ENCODE measurements at regions not wholly inside any gene's neighbourhood (a gene's known extent, or its start where the extent isn't known, plus 50 kb on each side); places are given as distances from the start of the nearest gene placed in this dataset.

DNA sequence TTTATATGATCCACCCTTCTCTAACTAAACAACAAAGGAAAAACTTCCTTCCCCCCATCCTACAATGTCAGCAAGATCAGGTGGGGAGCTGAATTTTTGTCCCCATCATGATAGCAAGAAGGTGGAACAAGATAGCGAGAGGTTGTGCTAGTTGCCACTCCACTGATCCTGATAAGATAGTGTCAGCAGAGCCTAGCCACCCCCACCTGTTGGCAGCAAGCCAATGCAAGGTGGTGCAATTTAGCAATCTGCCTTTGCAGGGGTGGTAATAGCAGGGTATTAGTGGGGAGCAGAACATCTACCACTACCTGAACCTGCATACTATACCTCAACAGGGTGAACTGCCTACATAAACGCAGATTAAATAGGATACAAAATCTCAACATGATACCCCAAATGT, 80.2 kb upstream of the MAMLD1 start:
- Histone ChIP-seq H3K27ac (no peak overlapping the region), H3K36me3 (no peaks in the 10 kb centered on the region), H3K9me3 (no peaks in the 10 kb centered on the region), H3K27me3 (replicated peaks in 1 of 7) (peaks cover 0 to 15% (median 0%) of the 10 kb centered on the region in 7 donors), H3K4me3 (no peak overlapping the region), H3K4me1 (no peaks in the 10 kb centered on the region)
- no peak for DNase-seq
- 70 to 97% (median 91%) methylated on average over 2 of the region's 2 CpGs for WGBS, 5 donors
- intact Hi-C loops (cut with DNase I; ENCODE audit: low total_unique reads), result no loop called here
- TF ChIP-seq POLR2AphosphoS5 (IDR thresholded peaks at IDR 0.05) (no peak), POLR2A (IDR thresholded peaks at IDR 0.05) (no peak)
- TF ChIP-seq, protein P1, sequence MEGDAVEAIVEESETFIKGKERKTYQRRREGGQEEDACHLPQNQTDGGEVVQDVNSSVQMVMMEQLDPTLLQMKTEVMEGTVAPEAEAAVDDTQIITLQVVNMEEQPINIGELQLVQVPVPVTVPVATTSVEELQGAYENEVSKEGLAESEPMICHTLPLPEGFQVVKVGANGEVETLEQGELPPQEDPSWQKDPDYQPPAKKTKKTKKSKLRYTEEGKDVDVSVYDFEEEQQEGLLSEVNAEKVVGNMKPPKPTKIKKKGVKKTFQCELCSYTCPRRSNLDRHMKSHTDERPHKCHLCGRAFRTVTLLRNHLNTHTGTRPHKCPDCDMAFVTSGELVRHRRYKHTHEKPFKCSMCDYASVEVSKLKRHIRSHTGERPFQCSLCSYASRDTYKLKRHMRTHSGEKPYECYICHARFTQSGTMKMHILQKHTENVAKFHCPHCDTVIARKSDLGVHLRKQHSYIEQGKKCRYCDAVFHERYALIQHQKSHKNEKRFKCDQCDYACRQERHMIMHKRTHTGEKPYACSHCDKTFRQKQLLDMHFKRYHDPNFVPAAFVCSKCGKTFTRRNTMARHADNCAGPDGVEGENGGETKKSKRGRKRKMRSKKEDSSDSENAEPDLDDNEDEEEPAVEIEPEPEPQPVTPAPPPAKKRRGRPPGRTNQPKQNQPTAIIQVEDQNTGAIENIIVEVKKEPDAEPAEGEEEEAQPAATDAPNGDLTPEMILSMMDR (IDR thresholded peaks at IDR 0.05 in 8 of 11, conservative IDR thresholded peaks at IDR 0.05 in 3 of 11), result no peak

DNA sequence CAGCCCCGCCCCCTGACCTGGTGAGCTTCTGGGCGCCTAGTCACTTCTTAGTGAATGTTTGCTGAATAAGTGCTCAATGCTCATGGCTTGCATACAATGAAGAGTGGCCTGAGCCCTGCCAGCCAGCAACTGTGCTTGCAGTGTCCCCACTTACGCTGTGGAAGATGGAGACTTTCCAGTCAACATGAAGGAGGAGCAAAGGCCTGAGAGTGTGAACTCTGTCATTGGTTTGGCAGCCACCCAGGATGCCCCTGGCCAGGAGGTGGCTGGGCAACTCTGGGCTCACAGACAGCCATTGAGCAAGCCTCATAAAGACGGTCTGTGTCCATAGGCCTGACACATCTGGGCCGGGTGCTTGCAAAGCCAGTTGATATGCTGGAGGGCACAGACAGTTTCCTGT, 72.1 kb upstream of the MAMLD1 start:
- H3K36me3 ChIP-seq, result no peaks in the 10 kb centered on the region
- no peak overlapping the region for H3K4me3 ChIP-seq
- H3K4me1 ChIP-seq, result no peaks in the 10 kb centered on the region
- intact Hi-C loops (cut with DNase I; ENCODE audit: low total_unique reads), result no loop called here
- no peak for DNase-seq
- peaks cover 0 to 5% (median 0%) of the 10 kb centered on the region in 8 donors for H3K9me3 ChIP-seq
- H3K27ac ChIP-seq, result no peak overlapping the region
- TF ChIP-seq POLR2AphosphoS5 (IDR thresholded peaks at IDR 0.05) (no peak), POLR2A (IDR thresholded peaks at IDR 0.05) (no peak)
- TF ChIP-seq, protein P1 (IDR thresholded peaks at IDR 0.05 in 8 of 11, conservative IDR thresholded peaks at IDR 0.05 in 3 of 11), result no peak
- 73 to 94% (median 85%) methylated on average over 3 to 5 of the region's 5 CpGs for WGBS, 5 donors
- no peaks in the 10 kb centered on the region for H3K27me3 ChIP-seq (replicated peaks in 1 of 7)

DNA sequence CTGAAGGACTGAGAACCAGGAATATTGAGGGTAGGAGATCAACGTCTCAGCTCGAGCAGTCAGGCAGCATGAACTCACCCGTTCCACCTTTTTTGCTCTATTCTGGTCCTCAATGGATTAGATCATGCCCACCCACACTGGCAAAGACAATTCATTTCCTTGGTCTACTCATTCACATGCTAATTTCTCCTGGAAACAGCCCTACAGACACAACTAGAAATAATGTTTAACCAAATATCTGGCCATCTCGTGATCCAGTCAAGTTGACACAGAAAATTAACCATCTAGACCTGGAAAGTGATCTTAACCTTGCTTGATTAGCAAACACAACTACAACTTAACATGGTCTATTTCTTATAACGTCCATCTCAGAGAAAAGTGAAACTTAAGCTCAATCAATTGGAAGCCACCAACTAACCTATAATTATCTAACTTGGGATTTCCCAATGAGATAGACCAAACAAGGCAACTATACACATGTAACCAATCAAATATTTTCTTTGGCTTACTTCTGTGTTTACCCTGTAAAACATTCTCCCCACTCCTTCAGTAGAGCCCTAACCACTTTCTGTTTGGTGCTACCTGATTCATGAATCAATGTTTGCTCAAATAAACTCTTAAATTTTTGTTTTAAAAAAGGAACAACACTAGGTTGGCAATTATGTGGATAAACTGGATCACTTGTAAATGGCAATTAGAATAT, 69.7 kb upstream of the MAMLD1 start:
- no peak overlapping the region for H3K27ac ChIP-seq
- DNase-seq, result no peak
- no peak for TF ChIP-seq POLR2A (IDR thresholded peaks at IDR 0.05)
- no peak for TF ChIP-seq POLR2AphosphoS5 (IDR thresholded peaks at IDR 0.05)
- H3K4me3 ChIP-seq, result no peak overlapping the region
- intact Hi-C loops (cut with DNase I; ENCODE audit: low total_unique reads), result no loop called here
- H3K36me3 ChIP-seq, result no peaks in the 10 kb centered on the region
- 61 to 88% (median 84%) methylated on average over 5 of the region's 5 CpGs for WGBS, 5 donors
- peaks cover 0 to 5% (median 0%) of the 10 kb centered on the region in 8 donors for H3K9me3 ChIP-seq
- no peaks in the 10 kb centered on the region for H3K27me3 ChIP-seq (replicated peaks in 1 of 7)
- no peaks in the 10 kb centered on the region for H3K4me1 ChIP-seq

DNA sequence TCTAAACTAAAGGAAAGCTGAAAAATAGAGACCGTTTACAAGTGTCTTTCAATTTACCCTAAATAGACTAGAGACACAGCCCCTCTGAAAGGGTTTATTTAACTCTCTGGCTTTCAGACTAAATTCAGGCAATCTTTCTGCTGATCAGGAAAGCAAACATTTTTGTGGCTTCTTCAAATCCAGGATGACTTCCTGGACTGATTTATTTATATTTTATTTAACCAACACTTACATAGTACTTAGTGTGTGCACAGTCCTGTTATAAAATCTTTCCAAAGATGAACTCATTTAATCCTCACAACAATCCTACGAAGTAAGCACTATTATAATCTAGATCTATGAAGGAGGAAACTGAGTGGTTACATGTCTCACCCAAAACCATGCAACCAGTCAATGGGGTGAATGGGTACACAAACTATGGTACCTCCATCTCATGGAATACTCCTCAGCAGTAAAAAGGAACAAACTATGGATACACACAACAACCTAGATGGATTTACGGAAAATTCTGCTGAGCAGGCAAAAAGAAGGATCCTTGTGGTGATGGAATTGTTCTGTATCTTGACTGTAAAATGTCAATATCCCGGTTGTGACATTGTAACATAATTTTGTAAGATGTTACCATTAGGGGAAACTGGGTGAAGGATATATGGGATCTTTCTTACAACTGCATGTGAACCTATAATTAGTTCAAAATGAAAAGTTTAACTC, 64.1 kb upstream of the MAMLD1 start:
- Histone ChIP-seq H3K4me1 (no peaks in the 10 kb centered on the region), H3K4me3 (no peak overlapping the region), H3K27ac (no peak overlapping the region), H3K27me3 (replicated peaks in 1 of 7) (no peaks in the 10 kb centered on the region), H3K36me3 (no peaks in the 10 kb centered on the region), H3K9me3 (no peaks in the 10 kb centered on the region)
- no peak for DNase-seq
- intact Hi-C loops (cut with DNase I; ENCODE audit: low total_unique reads), result no loop called here
- TF ChIP-seq, protein P1 (IDR thresholded peaks at IDR 0.05 in 8 of 11, conservative IDR thresholded peaks at IDR 0.05 in 3 of 11), result no peak
- TF ChIP-seq POLR2AphosphoS5 (IDR thresholded peaks at IDR 0.05) (no peak), POLR2A (IDR thresholded peaks at IDR 0.05) (no peak)
- 65 to 76% (median 73%) methylated on average over 4 of the region's 4 CpGs for WGBS, 5 donors

Data from spleen (tissue), 11 donors.